CD8-positive, alpha-beta memory T cell (primary cell): ENCODE measurements at regions not wholly inside any gene's neighbourhood (a gene's known extent, or its start where the extent isn't known, plus 50 kb on each side); places are given as distances from the start of the nearest gene placed in this dataset.

ENCODE experiments used
- CTCF ChIA-PET: fragments of 350-600 bp; sonication (Branson Sonifier 250); formaldehyde crosslinking; loops from one replicate; lab custom pipeline; 2021; ENCODE audit warnings: antibody characterized with exemption; lab: Charles Lee
- POLR2A ChIA-PET: fragments of 350-600 bp; sonication (Branson Sonifier 250); formaldehyde crosslinking; loops from one replicate; lab custom pipeline; 2021; ENCODE audit warnings: antibody characterized with exemption; lab: Charles Lee
- DNase-seq, 5 donors: peaks; one replicate each; pipeline versions ENCODE4 v3.0.0 to v3.0.0-alpha.2; 2020 to 2022; ENCODE audit warnings: mixed read lengths in 1 of 5
- H3K27ac ChIP-seq: one replicate; pipeline ENCODE4 v1.7.0; 2013; ENCODE audit warnings: low read depth, mild to moderate bottlenecking, low read length, moderate library complexity
- H3K27me3 ChIP-seq: 2 replicates; pipeline ENCODE4 v1.7.0; 2013; ENCODE audit warnings: low read length, mild to moderate bottlenecking; ENCODE audit not compliant: insufficient read depth, poor library complexity, severe bottlenecking
- H3K36me3 ChIP-seq: 2 replicates; pipeline ENCODE4 v1.7.0; 2013; ENCODE audit warnings: mild to moderate bottlenecking, low read length, moderate library complexity; ENCODE audit not compliant: insufficient read depth
- H3K4me1 ChIP-seq: 2 replicates; pipeline ENCODE4 v1.7.0; 2013; ENCODE audit warnings: mild to moderate bottlenecking, low read length, moderate library complexity; ENCODE audit not compliant: insufficient read depth
- H3K4me3 ChIP-seq: 2 replicates; pipeline ENCODE4 v1.7.0; 2013; ENCODE audit warnings: mild to moderate bottlenecking, low read length
- H3K9me3 ChIP-seq: 2 replicates; pipeline ENCODE4 v1.7.0; 2013; ENCODE audit warnings: mild to moderate bottlenecking, low read length
- H3K27ac Mint-ChIP-seq, 8 donors: one replicate each; pipeline ENCODE4 v1.8.0; 2020 to 2021; ENCODE audit warnings: mixed read lengths in 8 of 8, mild to moderate bottlenecking in 6 of 8, inconsistent platforms in 3 of 8, moderate library complexity in 3 of 8
- H3K27me3 Mint-ChIP-seq, 2 donors: one replicate each; pipeline ENCODE4 v1.8.0; 2020 to 2021; ENCODE audit warnings: mixed read lengths in 2 of 2, mild to moderate bottlenecking in 1 of 2, moderate library complexity in 1 of 2
- H3K36me3 Mint-ChIP-seq, 3 donors: one replicate each; pipeline ENCODE4 v1.8.0; 2020 to 2021; ENCODE audit warnings: mixed read lengths in 3 of 3, inconsistent platforms in 1 of 3, mild to moderate bottlenecking in 1 of 3
- H3K4me1 Mint-ChIP-seq, 3 donors: one replicate each; pipeline ENCODE4 v1.8.0; 2020 to 2021; ENCODE audit warnings: mixed read lengths in 3 of 3, inconsistent platforms in 1 of 3, mild to moderate bottlenecking in 1 of 3
- H3K4me3 Mint-ChIP-seq, 7 donors: one replicate each; pipeline ENCODE4 v1.8.0; 2020 to 2021; ENCODE audit warnings: mixed read lengths in 7 of 7, mild to moderate bottlenecking in 6 of 7, moderate library complexity in 4 of 7, inconsistent platforms in 2 of 7
- H3K9me3 Mint-ChIP-seq, 5 donors: one replicate each; pipeline ENCODE4 v1.8.0; 2020 to 2022; ENCODE audit warnings: mixed read lengths in 5 of 5, mild to moderate bottlenecking in 3 of 5, moderate library complexity in 2 of 5, inconsistent platforms in 1 of 5

- H3K4me1 ChIP-seq: no peaks in the 10 kb centered on the region
- H3K4me3 ChIP-seq: no peak overlapping the region
- H3K27me3 ChIP-seq: no peaks in the 10 kb centered on the region
- no peaks in the 10 kb centered on the region for H3K36me3 Mint-ChIP-seq
- ChIA-PET POLR2A (no interaction called here), CTCF (no interaction called here)
- H3K4me3 Mint-ChIP-seq: no peak overlapping the region
- no peaks in the 10 kb centered on the region for H3K9me3 Mint-ChIP-seq
- no peak overlapping the region for H3K27ac Mint-ChIP-seq
- no peaks in the 10 kb centered on the region for H3K4me1 Mint-ChIP-seq
- no peak overlapping the region for H3K27ac ChIP-seq
- DNase-seq: no peak
- H3K27me3 Mint-ChIP-seq: peaks cover 3 to 18% of the 10 kb centered on the region in 2 donors
- no peaks in the 10 kb centered on the region for H3K36me3 ChIP-seq
- no peaks in the 10 kb centered on the region for H3K9me3 ChIP-seq
These were observed 350.0 kb downstream of the CXCL12 start for GRCh38 chr10:44034946-44035345.

- H3K4me3 Mint-ChIP-seq: no peak overlapping the region
These were observed 351.9 kb downstream of the CXCL12 start for GRCh38 chr10:44033008-44033407.

GRCh38 chr10:44032216-44032615, 352.7 kb downstream of the CXCL12 start:
- no peaks in the 10 kb centered on the region for H3K4me1 Mint-ChIP-seq
- CTCF ChIA-PET: no interaction called here
- POLR2A ChIA-PET: no interaction called here
- peaks cover 3 to 18% of the 10 kb centered on the region in 2 donors for H3K27me3 Mint-ChIP-seq
- H3K4me1 ChIP-seq: no peaks in the 10 kb centered on the region
- no peak overlapping the region for H3K4me3 Mint-ChIP-seq
- no peak overlapping the region for H3K27ac ChIP-seq
- no peaks in the 10 kb centered on the region for H3K9me3 Mint-ChIP-seq
- H3K4me3 ChIP-seq: no peak overlapping the region
- H3K36me3 ChIP-seq: no peaks in the 10 kb centered on the region
- no peaks in the 10 kb centered on the region for H3K9me3 ChIP-seq
- DNase-seq: no peak
- H3K27ac Mint-ChIP-seq: no peak overlapping the region
- H3K36me3 Mint-ChIP-seq: no peaks in the 10 kb centered on the region
- no peaks in the 10 kb centered on the region for H3K27me3 ChIP-seq

More at GRCh38 chr10:44033008-44033407, 351.9 kb downstream of the CXCL12 start:
- Histone ChIP-seq H3K27me3 (no peaks in the 10 kb centered on the region), H3K27ac (no peak overlapping the region), H3K4me1 (no peaks in the 10 kb centered on the region), H3K4me3 (no peak overlapping the region), H3K9me3 (no peaks in the 10 kb centered on the region), H3K36me3 (no peaks in the 10 kb centered on the region)
- Mint-ChIP-seq H3K9me3 (no peaks in the 10 kb centered on the region), H3K36me3 (no peaks in the 10 kb centered on the region), H3K27ac (no peak overlapping the region), H3K27me3 (peaks cover 3 to 18% of the 10 kb centered on the region in 2 donors), H3K4me1 (no peaks in the 10 kb centered on the region)
- no peak for DNase-seq
- POLR2A ChIA-PET: no interaction called here
- CTCF ChIA-PET: interaction anchor here (1.1 kb wide), 1 partner anchor 344 kb away, joined by 3 read pairs; no protein-coding TSS in a partner anchor

GRCh38 chr10:44030738-44031137, 354.2 kb downstream of the CXCL12 start:
- peaks cover 4 to 14% of the 10 kb centered on the region in 2 donors for H3K27me3 Mint-ChIP-seq
- Histone ChIP-seq H3K36me3 (no peaks in the 10 kb centered on the region), H3K27me3 (no peaks in the 10 kb centered on the region), H3K9me3 (no peaks in the 10 kb centered on the region), H3K4me3 (no peak overlapping the region), H3K4me1 (no peaks in the 10 kb centered on the region), H3K27ac (no peak overlapping the region)
- H3K36me3 Mint-ChIP-seq: no peaks in the 10 kb centered on the region
- CTCF ChIA-PET: interaction anchor here (0.9 to 1.5 kb wide), 2 partner anchors 338 to 341 kb away, joined by 3 to 7 read pairs; no protein-coding TSS in a partner anchor
- no peak overlapping the region for H3K4me3 Mint-ChIP-seq
- POLR2A ChIA-PET: no interaction called here
- H3K27ac Mint-ChIP-seq: no peak overlapping the region
- DNase-seq: no peak
- no peaks in the 10 kb centered on the region for H3K9me3 Mint-ChIP-seq
- H3K4me1 Mint-ChIP-seq: no peaks in the 10 kb centered on the region

- POLR2A ChIA-PET: no interaction called here
- H3K9me3 Mint-ChIP-seq: no peaks in the 10 kb centered on the region
- Histone ChIP-seq H3K36me3 (no peaks in the 10 kb centered on the region), H3K4me1 (no peaks in the 10 kb centered on the region), H3K9me3 (no peaks in the 10 kb centered on the region), H3K27ac (no peak overlapping the region), H3K27me3 (no peaks in the 10 kb centered on the region), H3K4me3 (no peak overlapping the region)
- H3K27ac Mint-ChIP-seq: peak overlapping the region in 2 of 8 donors; percentile 8 to 85
- CTCF ChIA-PET: interaction anchor here (0.9 to 1.5 kb wide), 2 partner anchors 337 to 340 kb away, joined by 3 to 7 read pairs; no protein-coding TSS in a partner anchor
- H3K36me3 Mint-ChIP-seq: no peaks in the 10 kb centered on the region
- no peak overlapping the region for H3K4me3 Mint-ChIP-seq
- no peaks in the 10 kb centered on the region for H3K4me1 Mint-ChIP-seq
- peak in 3 of 5 donors; percentile 5 to 50 (median 16) for DNase-seq
- peaks cover 4 to 17% of the 10 kb centered on the region in 2 donors for H3K27me3 Mint-ChIP-seq
These were observed 354.8 kb downstream of the CXCL12 start for GRCh38 chr10:44030132-44030531.

- Histone ChIP-seq H3K27me3 (no peaks in the 10 kb centered on the region), H3K4me1 (no peaks in the 10 kb centered on the region), H3K27ac (no peak overlapping the region), H3K36me3 (no peaks in the 10 kb centered on the region), H3K4me3 (no peak overlapping the region), H3K9me3 (no peaks in the 10 kb centered on the region)
- DNase-seq: no peak
- no peaks in the 10 kb centered on the region for H3K4me1 Mint-ChIP-seq
- POLR2A ChIA-PET: no interaction called here
- no peak overlapping the region for H3K27ac Mint-ChIP-seq
- H3K27me3 Mint-ChIP-seq: peaks cover 3 to 15% of the 10 kb centered on the region in 2 donors
- no peak overlapping the region for H3K4me3 Mint-ChIP-seq
- H3K9me3 Mint-ChIP-seq: no peaks in the 10 kb centered on the region
- CTCF ChIA-PET: no interaction called here
- no peaks in the 10 kb centered on the region for H3K36me3 Mint-ChIP-seq
These were observed 356.3 kb downstream of the CXCL12 start for GRCh38 chr10:44028384-44029137.

DNA sequence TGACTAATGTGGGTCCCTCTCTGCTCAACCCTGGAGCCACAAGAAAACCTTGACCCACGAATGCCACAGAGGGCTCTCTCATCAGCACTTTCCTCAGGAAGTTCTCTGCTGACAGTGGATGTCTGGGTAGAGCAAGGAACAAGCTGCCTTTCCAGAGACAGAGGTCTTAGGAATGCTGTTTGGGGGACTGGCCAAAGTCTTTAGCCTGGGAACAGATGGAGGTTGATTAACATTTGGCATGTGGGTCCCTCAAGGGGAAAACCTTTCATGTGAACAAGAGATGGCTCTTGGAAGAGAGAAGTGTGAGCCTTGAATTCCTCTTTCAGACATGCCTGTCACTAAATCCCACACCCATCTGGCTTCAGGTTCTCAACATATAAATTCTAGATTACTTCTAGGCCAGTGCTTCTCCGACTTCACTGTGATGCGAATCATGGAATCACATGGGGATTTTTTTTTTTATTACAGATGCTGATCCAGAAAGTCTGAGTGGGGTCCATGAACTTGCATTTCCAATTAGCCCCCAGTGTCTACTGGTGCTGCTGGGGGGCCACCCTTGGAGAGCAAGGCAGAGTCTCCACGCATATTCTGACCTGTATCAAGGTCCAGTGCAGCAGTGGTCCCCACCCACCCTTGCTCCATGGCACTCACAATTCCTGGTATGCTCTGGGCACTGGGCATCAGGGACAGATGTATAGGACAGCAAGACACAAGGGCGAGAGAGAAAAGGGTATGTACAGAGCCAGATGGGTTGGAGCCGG, 360.4 kb downstream of the CXCL12 start:
- H3K27ac Mint-ChIP-seq: no peak overlapping the region
- CTCF ChIA-PET: interaction anchor here (1.1 kb wide), 1 partner anchor 335 kb away, joined by 4 read pairs; no protein-coding TSS in a partner anchor
- no peaks in the 10 kb centered on the region for H3K4me1 Mint-ChIP-seq
- H3K9me3 Mint-ChIP-seq: peaks cover 0 to 2% (median 0%) of the 10 kb centered on the region in 5 donors
- no peak overlapping the region for H3K27ac ChIP-seq
- DNase-seq: no peak
- no peak overlapping the region for H3K4me3 Mint-ChIP-seq
- no peaks in the 10 kb centered on the region for H3K4me1 ChIP-seq
- no peaks in the 10 kb centered on the region for H3K36me3 Mint-ChIP-seq
- H3K9me3 ChIP-seq: no peaks in the 10 kb centered on the region
- peaks cover 3 to 34% of the 10 kb centered on the region in 2 donors for H3K27me3 Mint-ChIP-seq
- peaks cover 3% of the 10 kb centered on the region for H3K27me3 ChIP-seq
- no peak overlapping the region for H3K4me3 ChIP-seq
- no peaks in the 10 kb centered on the region for H3K36me3 ChIP-seq
- POLR2A ChIA-PET: no interaction called here

GRCh38 chr10:44023517-44023916, 361.4 kb downstream of the CXCL12 start:
- Mint-ChIP-seq H3K4me1 (no peaks in the 10 kb centered on the region), H3K9me3 (peaks cover 0 to 2% (median 0%) of the 10 kb centered on the region in 5 donors), H3K4me3 (no peak overlapping the region), H3K27me3 (peaks cover 3 to 34% of the 10 kb centered on the region in 2 donors), H3K36me3 (no peaks in the 10 kb centered on the region), H3K27ac (no peak overlapping the region)
- H3K27me3 ChIP-seq: peaks cover 3% of the 10 kb centered on the region
- no peak overlapping the region for H3K4me3 ChIP-seq
- DNase-seq: no peak
- no peaks in the 10 kb centered on the region for H3K9me3 ChIP-seq
- POLR2A ChIA-PET: no interaction called here
- H3K27ac ChIP-seq: no peak overlapping the region
- CTCF ChIA-PET: no interaction called here
- no peaks in the 10 kb centered on the region for H3K4me1 ChIP-seq
- no peaks in the 10 kb centered on the region for H3K36me3 ChIP-seq
